ENCODE measurements at regions not wholly inside any gene's neighbourhood (a gene's known extent, or its start where the extent isn't known, plus 50 kb on each side); places are given as distances from the start of the nearest gene placed in this dataset.

DNA sequence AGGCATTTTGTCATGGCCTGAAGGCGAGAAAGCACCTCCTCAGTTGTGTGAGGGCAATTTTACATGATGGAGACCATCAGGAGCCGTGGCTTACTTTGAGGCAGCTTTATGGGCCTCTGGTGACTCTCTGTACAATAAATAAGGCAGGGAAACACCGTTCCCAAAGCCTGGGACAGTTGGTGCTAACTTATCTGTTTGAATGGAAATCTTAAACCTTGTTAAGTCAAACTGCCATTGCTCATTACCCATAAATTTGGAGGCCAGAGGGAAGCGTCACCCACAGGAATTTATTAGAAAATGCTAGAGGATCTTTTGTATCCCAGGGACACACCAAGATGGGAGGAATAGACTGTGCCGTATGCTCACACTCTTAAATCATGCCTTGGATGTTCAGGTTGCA is 1156.9 kb downstream of the BRD1 start:
- Histone ChIP-seq H3K4me3 (ENCODE audit: low read depth in 2 of 2, low read length in 2 of 2) (no peak overlapping the region), H3K4me1 (ENCODE audit: control insufficient read depth, insufficient read depth, low read length) (no peaks in the 10 kb centered on the region), H3K36me3 (ENCODE audit: control insufficient read depth, insufficient read depth, low read length) (no peaks in the 10 kb centered on the region), H3K27ac (ENCODE audit: low read length) (no peak overlapping the region), H3K9me3 (ENCODE audit: control insufficient read depth, insufficient read depth, low read depth, low read length) (no peaks in the 10 kb centered on the region), H3K27me3 (ENCODE audit: control insufficient read depth, insufficient read depth, low read length) (no peaks in the 10 kb centered on the region)
- ChIA-PET POLR2A (no interaction called here), CTCF (no interaction called here)
- TF ChIP-seq CTCF (IDR thresholded peaks at IDR 0.05) (no peak), SIN3A (IDR thresholded peaks at IDR 0.05; ENCODE audit: borderline replicate concordance, insufficient read depth, low read depth, low read length) (no peak), TCF7L2 (IDR thresholded peaks at IDR 0.05; ENCODE audit: low read depth, low read length) (no peak), POLR2AphosphoS5 (IDR thresholded peaks at IDR 0.05; ENCODE audit: low read depth, low read length) (no peak)
- TF ChIP-seq, protein P1, sequence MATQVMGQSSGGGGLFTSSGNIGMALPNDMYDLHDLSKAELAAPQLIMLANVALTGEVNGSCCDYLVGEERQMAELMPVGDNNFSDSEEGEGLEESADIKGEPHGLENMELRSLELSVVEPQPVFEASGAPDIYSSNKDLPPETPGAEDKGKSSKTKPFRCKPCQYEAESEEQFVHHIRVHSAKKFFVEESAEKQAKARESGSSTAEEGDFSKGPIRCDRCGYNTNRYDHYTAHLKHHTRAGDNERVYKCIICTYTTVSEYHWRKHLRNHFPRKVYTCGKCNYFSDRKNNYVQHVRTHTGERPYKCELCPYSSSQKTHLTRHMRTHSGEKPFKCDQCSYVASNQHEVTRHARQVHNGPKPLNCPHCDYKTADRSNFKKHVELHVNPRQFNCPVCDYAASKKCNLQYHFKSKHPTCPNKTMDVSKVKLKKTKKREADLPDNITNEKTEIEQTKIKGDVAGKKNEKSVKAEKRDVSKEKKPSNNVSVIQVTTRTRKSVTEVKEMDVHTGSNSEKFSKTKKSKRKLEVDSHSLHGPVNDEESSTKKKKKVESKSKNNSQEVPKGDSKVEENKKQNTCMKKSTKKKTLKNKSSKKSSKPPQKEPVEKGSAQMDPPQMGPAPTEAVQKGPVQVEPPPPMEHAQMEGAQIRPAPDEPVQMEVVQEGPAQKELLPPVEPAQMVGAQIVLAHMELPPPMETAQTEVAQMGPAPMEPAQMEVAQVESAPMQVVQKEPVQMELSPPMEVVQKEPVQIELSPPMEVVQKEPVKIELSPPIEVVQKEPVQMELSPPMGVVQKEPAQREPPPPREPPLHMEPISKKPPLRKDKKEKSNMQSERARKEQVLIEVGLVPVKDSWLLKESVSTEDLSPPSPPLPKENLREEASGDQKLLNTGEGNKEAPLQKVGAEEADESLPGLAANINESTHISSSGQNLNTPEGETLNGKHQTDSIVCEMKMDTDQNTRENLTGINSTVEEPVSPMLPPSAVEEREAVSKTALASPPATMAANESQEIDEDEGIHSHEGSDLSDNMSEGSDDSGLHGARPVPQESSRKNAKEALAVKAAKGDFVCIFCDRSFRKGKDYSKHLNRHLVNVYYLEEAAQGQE (IDR thresholded peaks at IDR 0.05; ENCODE audit: insufficient read depth in 1 of 2, low read depth in 2 of 2, low read length in 1 of 2), result no peak
- in situ Hi-C loops (cut with HindIII; ENCODE audit: low pct_unique_long_range_greater_than_20kb, low sequenced_read_pairs) (no loop called here), intact Hi-C loops (cut with micrococcal nuclease; ENCODE audit: unreplicated experiment) (no loop called here)
- no peak for ATAC-seq
- DNase-seq (ENCODE audit: low read depth, low spot score), result no peak
- no TSS peak for BruUV-seq (replicated peaks)

- no peak overlapping the region for H3K27ac ChIP-seq (ENCODE audit: low read length)
- ATAC-seq (no peak), DNase-seq (ENCODE audit: low read depth, low spot score) (no peak)
- H3K4me1 ChIP-seq (ENCODE audit: control insufficient read depth, insufficient read depth, low read length), result no peaks in the 10 kb centered on the region
- H3K9me3 ChIP-seq (ENCODE audit: control insufficient read depth, insufficient read depth, low read depth, low read length), result no peaks in the 10 kb centered on the region
- TF ChIP-seq TCF7L2 (IDR thresholded peaks at IDR 0.05; ENCODE audit: low read depth, low read length) (no peak), POLR2AphosphoS5 (IDR thresholded peaks at IDR 0.05; ENCODE audit: low read depth, low read length) (no peak), CTCF (IDR thresholded peaks at IDR 0.05) (no peak), SIN3A (IDR thresholded peaks at IDR 0.05; ENCODE audit: borderline replicate concordance, insufficient read depth, low read depth, low read length) (no peak)
- TF ChIP-seq, protein P1 (IDR thresholded peaks at IDR 0.05; ENCODE audit: insufficient read depth in 1 of 2, low read depth in 2 of 2, low read length in 1 of 2), result no peak
- no TSS peak for BruUV-seq (replicated peaks)
- ChIA-PET CTCF (no interaction called here), POLR2A (no interaction called here)
- in situ Hi-C loops (cut with HindIII; ENCODE audit: low pct_unique_long_range_greater_than_20kb, low sequenced_read_pairs) (no loop called here), intact Hi-C loops (cut with micrococcal nuclease; ENCODE audit: unreplicated experiment) (no loop called here)
- H3K27me3 ChIP-seq (ENCODE audit: control insufficient read depth, insufficient read depth, low read length), result no peaks in the 10 kb centered on the region
- no peaks in the 10 kb centered on the region for H3K36me3 ChIP-seq (ENCODE audit: control insufficient read depth, insufficient read depth, low read length)
- H3K4me3 ChIP-seq (ENCODE audit: low read depth in 2 of 2, low read length in 2 of 2), result no peak overlapping the region
Observed at GRCh38 chr22:48669986-48670716, 1157.5 kb downstream of the BRD1 start.

Measured in Panc1 (cell line).